Adipocyte (in vitro differentiated cells): ENCODE measurements at regions not wholly inside any gene's neighbourhood (a gene's known extent, or its start where the extent isn't known, plus 50 kb on each side); places are given as distances from the start of the nearest gene placed in this dataset.
A peak's percentile ranks its signal among the peaks of the same experiment; 100 is the strongest.

Source experiments
- DNase-seq: peaks from one replicate; pipeline ENCODE4 v3.0.0-alpha.2; 2015; ENCODE audit warnings: low read depth
- H3K27me3 ChIP-seq: replicated peaks from 2 replicates; pipeline ENCODE4 v1.7.0; 2013; ENCODE audit warnings: mild to moderate bottlenecking, low read length, moderate library complexity; ENCODE audit not compliant: control insufficient read depth, insufficient read depth
- H3K36me3 ChIP-seq: 2 replicates; pipeline ENCODE4 v1.7.0; 2013; ENCODE audit warnings: low read length, mild to moderate bottlenecking, moderate library complexity; ENCODE audit not compliant: control insufficient read depth, insufficient read depth, severe bottlenecking
- H3K4me1 ChIP-seq: 2 replicates; pipeline ENCODE4 v1.7.0; 2013; ENCODE audit warnings: mild to moderate bottlenecking, low read length, moderate library complexity; ENCODE audit not compliant: control insufficient read depth, insufficient read depth
- H3K4me3 ChIP-seq: 2 replicates; pipeline ENCODE4 v1.7.0; 2013; ENCODE audit warnings: mild to moderate bottlenecking, low read length, moderate library complexity
- H3K9ac ChIP-seq: 2 replicates; pipeline ENCODE4 v1.7.0; 2013; ENCODE audit warnings: mild to moderate bottlenecking, low read length, moderate library complexity
- H3K9me3 ChIP-seq: 2 replicates; pipeline ENCODE4 v1.7.0; 2013; ENCODE audit warnings: mild to moderate bottlenecking, low read length, moderate library complexity; ENCODE audit not compliant: control insufficient read depth

DNA sequence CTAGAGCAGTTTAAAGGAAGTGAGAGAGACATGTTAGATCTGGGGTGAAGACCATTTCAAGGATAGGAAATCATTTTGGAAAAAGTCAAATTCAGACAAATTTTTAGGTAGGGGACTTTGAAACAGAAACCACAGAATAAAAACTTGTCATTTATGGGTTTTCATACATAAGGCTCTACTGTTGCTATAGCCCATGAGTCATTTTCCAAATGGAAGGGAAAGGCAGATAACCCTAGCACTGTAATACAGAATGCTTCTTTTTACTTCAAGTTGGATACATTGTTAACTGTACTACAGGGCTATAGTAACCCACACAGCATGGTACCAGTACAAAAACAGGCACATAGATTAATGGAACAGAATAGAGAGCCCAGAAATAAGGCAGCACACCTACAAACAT lies 455.4 kb downstream of the EBF1 start:
- H3K27me3 ChIP-seq: no peaks in the 10 kb centered on the region
- DNase-seq: no peak
- H3K36me3 ChIP-seq: no peaks in the 10 kb centered on the region
- peaks cover 4% of the 10 kb centered on the region for H3K9me3 ChIP-seq
- peaks cover 12% of the 10 kb centered on the region for H3K4me1 ChIP-seq
- no peak overlapping the region for H3K4me3 ChIP-seq
- H3K9ac ChIP-seq: no peak overlapping the region

DNA sequence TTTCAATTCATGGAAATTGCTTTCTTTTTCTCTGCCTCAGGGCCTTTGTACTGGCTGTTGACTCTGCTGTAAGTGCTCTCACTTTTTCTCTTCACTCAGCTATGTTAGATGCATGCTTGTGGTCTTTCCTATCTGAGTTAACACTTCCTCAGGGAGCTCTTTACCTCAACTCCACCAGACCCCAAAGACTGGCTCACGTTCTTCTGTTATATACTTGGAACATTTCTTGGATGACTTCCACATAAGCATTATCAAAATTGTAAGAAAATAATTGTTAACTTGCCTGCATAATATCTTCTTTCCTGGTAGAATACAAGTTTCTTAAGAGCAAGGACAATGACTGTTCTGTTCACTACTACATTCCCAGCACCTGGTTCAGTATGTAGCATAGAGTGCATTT lies 455.9 kb downstream of the EBF1 start:
- DNase-seq: no peak
- Histone ChIP-seq H3K9me3 (peaks cover 4% of the 10 kb centered on the region), H3K36me3 (no peaks in the 10 kb centered on the region), H3K27me3 (no peaks in the 10 kb centered on the region), H3K4me3 (no peak overlapping the region), H3K9ac (no peak overlapping the region), H3K4me1 (peaks cover 12% of the 10 kb centered on the region)

DNA sequence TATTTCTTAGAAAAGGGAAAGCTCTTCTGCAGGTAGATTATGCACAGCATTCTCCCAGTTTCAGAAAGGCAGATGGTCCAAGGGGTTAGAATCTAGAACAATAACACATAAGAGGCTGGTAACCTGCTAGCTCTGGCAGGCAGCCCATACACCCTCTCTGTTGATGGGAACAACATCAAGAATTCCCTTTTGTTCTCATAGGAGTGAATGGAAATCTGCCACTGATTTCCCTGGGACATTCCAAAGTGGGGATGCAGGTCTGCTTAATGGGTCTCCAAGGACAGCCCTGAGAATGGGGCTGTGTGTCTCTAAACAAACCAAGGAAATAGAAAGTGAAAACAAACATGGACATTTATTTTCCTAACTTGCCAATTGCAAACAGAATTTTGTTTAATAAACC lies 456.8 kb downstream of the EBF1 start:
- no peak overlapping the region for H3K9ac ChIP-seq
- no peaks in the 10 kb centered on the region for H3K36me3 ChIP-seq
- peaks cover 4% of the 10 kb centered on the region for H3K9me3 ChIP-seq
- no peak overlapping the region for H3K4me3 ChIP-seq
- DNase-seq: no peak
- H3K4me1 ChIP-seq: peaks cover 12% of the 10 kb centered on the region
- no peaks in the 10 kb centered on the region for H3K27me3 ChIP-seq

DNA sequence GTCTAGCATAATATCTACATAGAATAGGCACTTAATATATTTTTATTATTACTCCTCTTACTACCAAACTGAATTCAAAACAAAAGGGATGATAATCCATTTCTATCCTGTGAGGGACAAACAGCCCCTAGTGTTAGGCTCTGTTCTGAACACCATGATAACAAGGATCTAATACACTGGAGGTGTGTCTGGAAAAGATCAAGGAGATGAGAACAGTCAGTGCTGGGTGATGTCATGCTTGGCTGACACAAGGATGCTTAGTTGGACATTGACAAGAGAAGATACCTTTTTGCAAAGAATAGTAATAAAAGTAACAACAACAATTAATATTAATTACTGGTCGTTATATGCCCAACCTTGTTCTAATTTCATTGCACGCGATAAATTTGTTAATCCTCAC lies 458.7 kb downstream of the EBF1 start:
- DNase-seq: no peak
- H3K9ac ChIP-seq: no peak overlapping the region
- H3K36me3 ChIP-seq: no peaks in the 10 kb centered on the region
- H3K9me3 ChIP-seq: peaks cover 4% of the 10 kb centered on the region
- H3K27me3 ChIP-seq: no peaks in the 10 kb centered on the region
- H3K4me1 ChIP-seq: peaks cover 12% of the 10 kb centered on the region
- H3K4me3 ChIP-seq: no peak overlapping the region

DNA sequence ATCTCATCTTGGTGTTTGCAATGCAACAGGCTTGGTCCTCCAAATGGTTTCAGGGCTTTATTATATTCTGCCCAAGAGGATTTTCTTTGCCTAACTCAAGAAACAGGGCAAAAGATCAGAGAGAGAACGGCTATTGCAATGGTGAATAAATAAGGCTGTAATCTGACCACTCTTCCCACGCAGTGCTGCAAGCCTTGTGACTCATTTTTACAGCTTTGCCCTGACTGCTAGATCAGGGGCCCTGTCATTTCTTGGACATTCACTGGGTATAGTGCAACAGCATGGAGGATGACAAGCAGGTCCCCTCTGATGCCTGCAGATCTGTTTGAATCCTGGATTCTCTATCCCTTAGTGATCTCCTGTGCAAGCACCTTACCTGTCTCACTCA lies 459.1 kb downstream of the EBF1 start:
- peak; percentile 51 for DNase-seq
- peaks cover 12% of the 10 kb centered on the region for H3K4me1 ChIP-seq
- H3K36me3 ChIP-seq: no peaks in the 10 kb centered on the region
- H3K27me3 ChIP-seq: no peaks in the 10 kb centered on the region
- peaks cover 4% of the 10 kb centered on the region for H3K9me3 ChIP-seq
- H3K9ac ChIP-seq: no peak overlapping the region
- no peak overlapping the region for H3K4me3 ChIP-seq

DNA sequence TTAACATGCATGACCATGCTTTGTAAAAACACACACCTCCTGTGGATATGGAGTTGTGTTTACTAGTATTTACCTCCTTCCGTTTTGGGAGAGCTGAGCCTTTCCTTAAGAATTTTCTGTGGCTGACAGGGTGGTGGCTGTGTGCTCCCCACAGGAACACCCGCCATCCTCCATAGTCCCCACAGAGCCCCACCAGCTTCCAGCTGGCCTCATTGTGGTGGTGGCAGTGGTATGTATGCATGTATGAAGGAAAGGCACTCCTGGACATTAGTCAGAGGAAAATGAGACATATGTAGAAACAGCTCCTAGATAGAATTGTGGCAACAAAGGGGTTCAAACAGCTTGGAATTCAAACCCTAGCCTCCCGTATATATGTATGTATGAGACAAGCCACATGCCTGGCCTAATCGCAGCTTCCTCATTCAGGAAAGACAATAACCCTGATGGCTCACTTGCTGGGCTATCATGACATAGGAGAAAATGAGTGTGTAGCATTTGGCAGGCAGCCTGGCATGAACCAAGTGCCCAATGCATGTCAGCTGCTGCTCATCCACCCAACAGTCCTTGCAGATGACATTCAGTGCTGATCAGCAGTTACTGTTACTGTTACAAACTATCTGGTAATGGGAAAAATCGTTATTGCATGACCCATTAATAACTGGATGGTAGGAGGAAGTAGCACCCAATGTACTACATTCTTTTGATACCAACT lies 459.7 kb downstream of the EBF1 start:
- H3K4me3 ChIP-seq: no peak overlapping the region
- no peak overlapping the region for H3K9ac ChIP-seq
- H3K4me1 ChIP-seq: peaks cover 12% of the 10 kb centered on the region
- peaks cover 4% of the 10 kb centered on the region for H3K9me3 ChIP-seq
- no peaks in the 10 kb centered on the region for H3K36me3 ChIP-seq
- DNase-seq: no peak
- no peaks in the 10 kb centered on the region for H3K27me3 ChIP-seq

DNA sequence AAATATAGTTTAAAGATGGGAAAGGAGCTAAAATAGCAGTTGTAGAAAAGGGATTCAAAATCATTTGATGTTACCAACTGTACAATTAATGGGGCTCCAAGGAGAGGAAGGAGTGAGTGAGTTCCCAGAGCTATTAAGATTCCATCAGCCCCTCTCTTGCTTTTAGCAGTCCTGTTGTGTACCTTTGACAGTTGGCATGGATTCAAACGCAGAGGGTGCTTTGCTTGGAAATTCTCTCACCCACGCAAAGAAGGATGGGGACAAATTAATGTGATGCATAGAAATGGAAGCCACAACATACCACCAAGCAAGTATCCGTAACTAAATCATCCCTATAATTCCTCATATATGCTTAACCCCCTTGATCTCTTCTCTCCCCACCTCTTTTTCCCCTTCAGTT lies 461.3 kb downstream of the EBF1 start:
- no peak overlapping the region for H3K9ac ChIP-seq
- no peaks in the 10 kb centered on the region for H3K27me3 ChIP-seq
- no peaks in the 10 kb centered on the region for H3K36me3 ChIP-seq
- no peak overlapping the region for H3K4me3 ChIP-seq
- peaks cover 4% of the 10 kb centered on the region for H3K9me3 ChIP-seq
- peaks cover 18% of the 10 kb centered on the region for H3K4me1 ChIP-seq
- DNase-seq: no peak

DNA sequence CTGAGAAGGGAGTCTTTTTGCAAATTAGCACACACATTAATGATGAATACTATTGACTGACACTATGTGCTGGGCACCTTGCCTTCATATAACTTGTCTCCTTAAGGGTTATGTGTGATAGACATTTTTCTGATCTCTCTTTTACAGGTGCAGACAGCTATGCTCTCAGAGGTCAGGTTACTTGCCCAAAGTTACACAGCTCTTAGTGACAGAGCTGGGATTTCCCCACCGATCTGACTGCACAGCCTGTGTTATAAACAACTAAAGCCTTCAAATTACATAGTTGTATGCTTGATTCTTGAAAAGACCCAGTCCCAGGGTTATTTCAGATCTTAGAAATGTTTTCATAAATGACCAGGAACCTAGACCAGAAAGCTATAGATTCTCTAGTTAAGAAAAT lies 462.7 kb downstream of the EBF1 start:
- Histone ChIP-seq H3K9me3 (peaks cover 4% of the 10 kb centered on the region), H3K4me3 (no peak overlapping the region), H3K9ac (no peak overlapping the region), H3K4me1 (peaks cover 18% of the 10 kb centered on the region), H3K36me3 (no peaks in the 10 kb centered on the region), H3K27me3 (no peaks in the 10 kb centered on the region)
- DNase-seq: peak; percentile 34

DNA sequence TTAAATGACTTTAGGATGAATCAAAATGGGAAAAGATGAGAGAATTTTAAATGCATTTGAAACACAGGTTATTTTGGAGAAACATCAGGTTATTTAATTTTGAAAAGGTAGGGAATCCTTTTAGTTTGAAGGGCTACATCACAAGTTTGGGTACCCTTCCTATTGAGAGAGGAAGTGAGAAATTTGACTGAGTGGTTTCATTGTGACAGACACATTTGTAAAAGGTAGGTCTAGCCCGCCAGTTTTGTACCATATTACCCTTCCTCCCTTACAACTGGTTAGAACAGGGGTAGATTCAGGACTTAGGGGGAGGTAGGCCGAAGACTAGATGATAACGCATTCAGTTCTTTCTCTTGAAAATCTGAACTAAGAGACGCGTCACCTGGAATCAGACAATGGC lies 464.2 kb downstream of the EBF1 start:
- Histone ChIP-seq H3K9me3 (no peaks in the 10 kb centered on the region), H3K4me3 (no peak overlapping the region), H3K27me3 (no peaks in the 10 kb centered on the region), H3K4me1 (peaks cover 18% of the 10 kb centered on the region), H3K36me3 (no peaks in the 10 kb centered on the region), H3K9ac (no peak overlapping the region)
- no peak for DNase-seq

DNA sequence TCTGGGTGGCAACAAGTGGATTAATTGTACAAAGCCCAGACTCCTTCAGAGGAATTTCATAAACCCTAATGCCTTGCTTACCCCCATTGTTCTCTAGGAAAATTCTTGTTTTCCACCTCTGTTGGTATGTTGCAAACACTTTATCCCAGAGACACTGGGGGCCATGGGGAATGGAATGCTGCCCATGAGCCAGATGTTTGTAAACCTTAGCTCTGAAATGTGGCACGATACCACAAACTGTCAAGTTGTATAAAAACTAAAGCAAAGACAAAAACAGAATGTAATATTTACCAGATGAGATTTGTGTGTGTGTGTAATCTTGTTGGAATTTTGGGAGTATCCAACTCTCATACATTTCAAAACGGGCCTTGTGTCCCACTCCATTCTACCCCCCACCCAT lies 465.0 kb downstream of the EBF1 start:
- H3K36me3 ChIP-seq: no peaks in the 10 kb centered on the region
- H3K9ac ChIP-seq: no peak overlapping the region
- peak; percentile 97 for DNase-seq
- H3K4me1 ChIP-seq: peaks cover 9% of the 10 kb centered on the region
- H3K9me3 ChIP-seq: no peaks in the 10 kb centered on the region
- no peak overlapping the region for H3K4me3 ChIP-seq
- H3K27me3 ChIP-seq: no peaks in the 10 kb centered on the region

DNA sequence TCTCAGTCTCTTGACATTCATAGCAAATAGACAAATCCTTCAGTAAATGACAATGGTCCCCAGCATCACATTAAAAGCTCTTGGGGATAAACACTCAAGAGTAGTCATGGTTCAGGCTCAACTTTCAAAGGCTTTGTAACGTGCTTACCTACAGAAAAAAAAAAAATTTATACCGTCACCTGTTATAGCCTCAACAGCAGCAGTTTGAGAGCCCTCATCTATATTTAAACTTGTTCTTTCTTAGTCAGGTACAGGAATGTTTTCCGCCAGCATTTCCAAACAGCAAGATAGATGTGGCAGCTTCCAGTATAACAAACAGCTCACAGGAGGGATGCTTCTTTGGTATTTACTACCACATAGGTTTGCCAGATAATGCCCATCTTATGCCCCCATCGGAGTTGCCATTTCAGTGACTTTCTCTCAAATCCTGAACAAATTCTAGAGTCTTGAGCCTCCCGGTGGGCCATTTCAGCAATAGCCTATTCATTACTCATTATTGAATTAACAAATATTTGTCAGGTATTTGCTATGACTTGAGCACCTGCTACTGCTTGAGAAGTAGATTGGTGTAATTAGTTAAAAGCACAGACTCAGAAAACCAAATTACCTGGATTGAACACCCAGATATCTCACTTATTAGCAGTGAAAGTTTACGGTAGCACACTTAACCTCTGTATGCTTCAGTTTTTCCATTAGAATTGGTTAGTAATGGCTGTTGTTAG lies 470.0 kb downstream of the EBF1 start:
- Histone ChIP-seq H3K4me3 (no peak overlapping the region), H3K27me3 (no peaks in the 10 kb centered on the region), H3K9me3 (no peaks in the 10 kb centered on the region), H3K9ac (no peak overlapping the region), H3K4me1 (peaks cover 6% of the 10 kb centered on the region), H3K36me3 (no peaks in the 10 kb centered on the region)
- DNase-seq: no peak
